Mesendoderm (in vitro differentiated cells): ENCODE measurements at regions not wholly inside any gene's neighbourhood (a gene's known extent, or its start where the extent isn't known, plus 50 kb on each side); places are given as distances from the start of the nearest gene placed in this dataset.

Experiments used
- DNase-seq: peaks from one replicate; pipeline ENCODE4 v3.0.0; 2013
- H2AK5ac ChIP-seq: 2 replicates; pipeline ENCODE4 v1.6.1; 2013; ENCODE audit warnings: low read length, inconsistent platforms
- H2BK120ac ChIP-seq: 2 replicates; pipeline ENCODE4 v1.6.1; 2013; ENCODE audit warnings: low read depth, mild to moderate bottlenecking, low read length, moderate library complexity, mixed read lengths
- H2BK15ac ChIP-seq: replicated peaks from 2 replicates; pipeline ENCODE4 v1.6.1; 2013; ENCODE audit warnings: low read depth, mild to moderate bottlenecking, moderate library complexity
- H2BK5ac ChIP-seq: 2 replicates; pipeline ENCODE4 v1.6.1; 2013; ENCODE audit warnings: low read length, inconsistent platforms
- H3K18ac ChIP-seq: 2 replicates; pipeline ENCODE4 v1.6.1; 2013; ENCODE audit warnings: mild to moderate bottlenecking, low read length, mixed read lengths
- H3K23ac ChIP-seq: one replicate; pipeline ENCODE4 v1.6.1; 2013; ENCODE audit warnings: low read length
- H3K27ac ChIP-seq: 2 replicates; pipeline ENCODE4 v1.5.1; 2013; ENCODE audit warnings: low read depth, mild to moderate bottlenecking, inconsistent platforms, low read length, moderate library complexity
- H3K27me3 ChIP-seq: 2 replicates; pipeline ENCODE4 v1.6.1; 2013; ENCODE audit warnings: low read length, control low read depth, mild to moderate bottlenecking, inconsistent platforms; ENCODE audit not compliant: insufficient read depth, poor library complexity
- H3K36me3 ChIP-seq: 2 replicates; pipeline ENCODE4 v1.6.1; 2013; ENCODE audit warnings: low read length, inconsistent platforms; ENCODE audit not compliant: control insufficient read depth, insufficient read depth
- H3K4ac ChIP-seq: one replicate; pipeline ENCODE4 v1.6.1; 2013; ENCODE audit warnings: low read depth, mild to moderate bottlenecking, low read length, moderate library complexity
- H3K4me1 ChIP-seq: 2 replicates; pipeline ENCODE4 v1.6.1; 2013; ENCODE audit warnings: low read depth, low read length, inconsistent platforms; ENCODE audit not compliant: control insufficient read depth
- H3K4me2 ChIP-seq: 2 replicates; pipeline ENCODE4 v1.6.1; 2013; ENCODE audit warnings: low read length
- H3K4me3 ChIP-seq: 2 replicates; pipeline ENCODE4 v1.5.1; 2013; ENCODE audit warnings: mild to moderate bottlenecking, low read length
- H3K56ac ChIP-seq: one replicate; pipeline ENCODE4 v1.6.1; 2013; ENCODE audit warnings: low read length
- H3K79me1 ChIP-seq: 2 replicates; pipeline ENCODE4 v1.6.1; 2013; ENCODE audit warnings: low read length, inconsistent platforms
- H3K79me2 ChIP-seq: 2 replicates; pipeline ENCODE4 v1.6.1; 2013; ENCODE audit warnings: mild to moderate bottlenecking, low read length; ENCODE audit not compliant: control insufficient read depth, insufficient read depth
- H3K9ac ChIP-seq: 2 replicates; pipeline ENCODE4 v1.6.1; 2013; ENCODE audit warnings: low read length, inconsistent platforms
- H4K5ac ChIP-seq: one replicate; pipeline ENCODE4 v1.6.1; 2013; ENCODE audit warnings: low read length
- H4K8ac ChIP-seq: one replicate; pipeline ENCODE4 v1.6.1; 2013; ENCODE audit warnings: low read depth, mild to moderate bottlenecking, control low read depth, low read length, moderate library complexity
- WGBS: extraction: QIAGEN DNeasy Blood & Tissue Kit; methylation state at CpG from one replicate; pipeline ENCODE4 v1.1.7; 2013; ENCODE audit warnings: low lambda C conversion rate, missing lambda C conversion rate; ENCODE audit not compliant: insufficient coverage; ENCODE audit errors: extremely low coverage; 5-methylcytosine and 5-hydroxymethylcytosine counted together

- no peak overlapping the region for H2BK15ac ChIP-seq
- no peak overlapping the region for H3K9ac ChIP-seq
- no peak overlapping the region for H2AK5ac ChIP-seq
- H2BK120ac ChIP-seq = no peak overlapping the region
- no peak overlapping the region for H3K18ac ChIP-seq
- no peak overlapping the region for H3K23ac ChIP-seq
- no peak overlapping the region for H2BK5ac ChIP-seq
- DNase-seq = no peak
- no peak overlapping the region for H4K5ac ChIP-seq
- H3K79me2 ChIP-seq = no peaks in the 10 kb centered on the region
- H3K36me3 ChIP-seq = no peaks in the 10 kb centered on the region
- H3K79me1 ChIP-seq = no peaks in the 10 kb centered on the region
- WGBS = no CpG with 5 or more reads among the region's 5 CpGs
- H3K27me3 ChIP-seq = no peaks in the 10 kb centered on the region
- H3K4ac ChIP-seq = no peak overlapping the region
- H3K4me2 ChIP-seq = no peak overlapping the region
- no peak overlapping the region for H4K8ac ChIP-seq
- H3K27ac ChIP-seq = no peak overlapping the region
- H3K56ac ChIP-seq = no peak overlapping the region
- H3K4me1 ChIP-seq = no peaks in the 10 kb centered on the region
- H3K4me3 ChIP-seq = no peak overlapping the region
These were observed 116.4 kb upstream of the SPDL1 start for GRCh38 chr5:169467041-169467771.

DNA sequence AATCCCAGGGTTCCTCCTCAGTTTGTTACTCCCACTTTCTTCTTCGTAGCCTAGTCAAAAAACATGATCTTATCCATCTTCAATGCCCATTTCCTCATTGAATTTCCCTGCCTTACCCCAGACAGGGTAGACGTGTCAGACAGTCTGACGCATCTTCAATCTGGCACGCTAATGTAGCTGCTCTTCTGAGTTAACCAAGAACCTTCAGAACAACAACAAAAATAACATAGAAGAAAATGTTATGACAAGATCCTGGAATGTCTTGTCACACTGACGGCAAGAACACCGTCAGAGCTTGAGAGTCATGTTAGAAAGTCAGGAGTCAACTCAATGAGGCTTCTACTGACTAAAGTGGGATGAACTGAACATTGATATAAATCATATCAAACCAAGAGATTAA lies 122.7 kb upstream of the SPDL1 start:
- H3K4me2 ChIP-seq = no peak overlapping the region
- no peak overlapping the region for H3K27ac ChIP-seq
- H2BK15ac ChIP-seq = no peak overlapping the region
- no peak overlapping the region for H3K4ac ChIP-seq
- H3K79me2 ChIP-seq = no peaks in the 10 kb centered on the region
- no peak overlapping the region for H3K9ac ChIP-seq
- no peak overlapping the region for H4K8ac ChIP-seq
- H2AK5ac ChIP-seq = no peak overlapping the region
- no peak overlapping the region for H3K23ac ChIP-seq
- H3K79me1 ChIP-seq = no peaks in the 10 kb centered on the region
- no peak overlapping the region for H3K56ac ChIP-seq
- no peaks in the 10 kb centered on the region for H3K27me3 ChIP-seq
- no peak overlapping the region for H3K18ac ChIP-seq
- H3K4me3 ChIP-seq = no peak overlapping the region
- no peak overlapping the region for H2BK5ac ChIP-seq
- no peaks in the 10 kb centered on the region for H3K4me1 ChIP-seq
- no peak overlapping the region for H4K5ac ChIP-seq
- no peak overlapping the region for H2BK120ac ChIP-seq
- H3K36me3 ChIP-seq = no peaks in the 10 kb centered on the region
- no peak for DNase-seq
- no CpG with 5 or more reads among the region's 6 CpGs for WGBS

GRCh38 chr5:169460123-169460522 lies 123.5 kb upstream of the SPDL1 start:
- Histone ChIP-seq H2BK5ac (no peak overlapping the region), H4K5ac (no peak overlapping the region), H3K79me2 (no peaks in the 10 kb centered on the region), H2BK15ac (no peak overlapping the region), H2BK120ac (no peak overlapping the region), H3K4me1 (no peaks in the 10 kb centered on the region), H3K36me3 (no peaks in the 10 kb centered on the region), H3K18ac (no peak overlapping the region), H3K9ac (no peak overlapping the region), H3K23ac (no peak overlapping the region), H3K27me3 (no peaks in the 10 kb centered on the region), H4K8ac (no peak overlapping the region), H2AK5ac (no peak overlapping the region), H3K4me2 (no peak overlapping the region), H3K27ac (no peak overlapping the region), H3K4me3 (no peak overlapping the region), H3K4ac (no peak overlapping the region), H3K79me1 (no peaks in the 10 kb centered on the region), H3K56ac (no peak overlapping the region)
- WGBS = 100% methylated on average over 1 of the region's 1 CpG
- DNase-seq = no peak

DNA sequence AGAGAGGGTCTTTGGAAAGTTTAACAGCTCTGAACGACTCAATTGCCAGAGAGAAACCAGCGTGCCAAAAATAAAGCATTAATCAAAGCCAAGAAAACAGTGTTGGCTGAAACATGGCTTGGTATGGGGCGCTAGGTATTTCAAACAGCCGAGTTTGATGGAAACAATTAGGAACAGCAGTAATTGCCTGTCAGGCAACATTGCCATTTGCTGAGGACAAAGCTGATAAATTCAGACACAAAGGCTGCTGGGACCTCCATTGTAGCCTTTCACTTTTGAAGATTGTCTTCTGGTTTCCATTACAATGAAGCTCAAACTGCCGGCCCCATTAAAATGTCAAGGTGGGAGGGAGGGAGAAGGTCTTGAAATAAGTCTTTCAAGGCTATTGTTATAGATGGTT lies 125.4 kb upstream of the SPDL1 start:
- Histone ChIP-seq H3K27ac (no peak overlapping the region), H3K18ac (no peak overlapping the region), H2BK5ac (no peak overlapping the region), H3K4me2 (no peak overlapping the region), H3K56ac (no peak overlapping the region), H3K79me2 (no peaks in the 10 kb centered on the region), H3K4ac (no peak overlapping the region), H3K23ac (no peak overlapping the region), H3K4me1 (no peaks in the 10 kb centered on the region), H3K36me3 (no peaks in the 10 kb centered on the region), H3K79me1 (no peaks in the 10 kb centered on the region), H4K8ac (no peak overlapping the region), H3K4me3 (no peak overlapping the region), H2BK120ac (no peak overlapping the region), H2AK5ac (no peak overlapping the region), H2BK15ac (no peak overlapping the region), H3K9ac (no peak overlapping the region), H3K27me3 (no peaks in the 10 kb centered on the region), H4K5ac (no peak overlapping the region)
- DNase-seq = no peak
- WGBS = no CpG with 5 or more reads among the region's 5 CpGs

DNA sequence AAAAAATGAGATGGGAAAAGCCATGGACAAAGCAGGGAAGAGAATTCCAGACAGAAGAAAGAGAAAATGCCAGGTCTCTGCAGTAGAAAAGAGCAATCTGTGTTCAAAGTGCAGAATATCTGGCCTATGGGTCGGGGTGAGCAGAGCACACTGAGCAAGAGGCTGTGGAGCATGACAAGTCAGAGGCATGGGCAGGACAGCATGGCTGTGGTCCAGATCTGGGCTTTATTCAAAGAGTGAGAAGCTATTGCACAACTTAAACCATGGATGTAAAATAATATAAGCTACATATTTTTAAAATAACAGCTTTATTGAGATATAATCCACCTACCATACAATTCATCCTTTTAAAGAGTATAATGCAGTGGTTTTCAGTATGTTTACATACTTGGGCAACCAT lies 133.1 kb upstream of the SPDL1 start:
- no peak overlapping the region for H2BK15ac ChIP-seq
- H4K8ac ChIP-seq = no peak overlapping the region
- no CpG with 5 or more reads among the region's 1 CpG for WGBS
- H3K27me3 ChIP-seq = no peaks in the 10 kb centered on the region
- no peaks in the 10 kb centered on the region for H3K36me3 ChIP-seq
- H3K79me2 ChIP-seq = no peaks in the 10 kb centered on the region
- no peak overlapping the region for H3K4me3 ChIP-seq
- no peak overlapping the region for H2BK120ac ChIP-seq
- no peak overlapping the region for H3K4me2 ChIP-seq
- no peak overlapping the region for H4K5ac ChIP-seq
- H2BK5ac ChIP-seq = no peak overlapping the region
- H3K9ac ChIP-seq = no peak overlapping the region
- no peaks in the 10 kb centered on the region for H3K4me1 ChIP-seq
- H3K4ac ChIP-seq = no peak overlapping the region
- no peak for DNase-seq
- no peak overlapping the region for H3K56ac ChIP-seq
- H3K23ac ChIP-seq = no peak overlapping the region
- H2AK5ac ChIP-seq = no peak overlapping the region
- no peak overlapping the region for H3K18ac ChIP-seq
- H3K79me1 ChIP-seq = no peaks in the 10 kb centered on the region
- H3K27ac ChIP-seq = no peak overlapping the region

GRCh38 chr5:169448826-169449225 lies 134.7 kb upstream of the SPDL1 start:
- Histone ChIP-seq H2BK15ac (no peak overlapping the region), H2AK5ac (no peak overlapping the region), H3K23ac (no peak overlapping the region), H3K4ac (no peak overlapping the region), H2BK120ac (no peak overlapping the region), H3K27me3 (no peaks in the 10 kb centered on the region), H3K27ac (no peak overlapping the region), H4K5ac (no peak overlapping the region), H3K9ac (no peak overlapping the region), H3K4me3 (no peak overlapping the region), H3K36me3 (no peaks in the 10 kb centered on the region), H3K18ac (no peak overlapping the region), H4K8ac (no peak overlapping the region), H3K79me1 (no peaks in the 10 kb centered on the region), H2BK5ac (no peak overlapping the region), H3K4me1 (no peaks in the 10 kb centered on the region), H3K4me2 (no peak overlapping the region), H3K56ac (no peak overlapping the region), H3K79me2 (no peaks in the 10 kb centered on the region)
- no peak for DNase-seq
- WGBS = no CpG with 5 or more reads among the region's 6 CpGs
